Keratinocyte (primary cell): ENCODE measurements at regions not wholly inside any gene's neighbourhood (a gene's known extent, or its start where the extent isn't known, plus 50 kb on each side); places are given as distances from the start of the nearest gene placed in this dataset.

Experiments used
- DNase-seq: peaks from one replicate; pipeline ENCODE4 v3.0.0-alpha.2; 2011; ENCODE audit warnings: low read depth, missing footprints, low spot score
- FAIRE-seq: peaks from 2 replicates; lab custom pipeline; 2011; peaks lifted over from hg19 to GRCh38; lab: Jason Lieb, UNC
- H2AFZ ChIP-seq: 2 replicates; pipeline ENCODE4 v1.6.0; 2012; ENCODE audit warnings: low read length, control low read depth, inconsistent platforms; ENCODE audit not compliant: control insufficient read depth
- H3K27ac ChIP-seq: 2 replicates; pipeline ENCODE4 v1.5.1; 2011; ENCODE audit warnings: low read length; ENCODE audit not compliant: control insufficient read depth, insufficient read depth
- H3K27me3 ChIP-seq: 3 replicates; pipeline ENCODE4 v1.6.0; 2011; ENCODE audit warnings: low read length; ENCODE audit not compliant: control insufficient read depth, insufficient read depth; ENCODE audit errors: extremely low read depth
- H3K36me3 ChIP-seq, 2 experiments: 2 replicates in 1 of 2; 3 replicates in 1 of 2; pipeline ENCODE4 v1.5.1; 2011; ENCODE audit warnings: low read length in 2 of 2, mild to moderate bottlenecking in 1 of 2; ENCODE audit not compliant: control insufficient read depth in 2 of 2, insufficient read depth in 2 of 2; ENCODE audit errors: extremely low read depth in 1 of 2
- H3K4me1 ChIP-seq: 3 replicates; pipeline ENCODE4 v1.5.1; 2011; ENCODE audit warnings: low read length; ENCODE audit not compliant: control insufficient read depth, insufficient read depth; ENCODE audit errors: extremely low read depth
- H3K4me2 ChIP-seq: 3 replicates; pipeline ENCODE4 v1.6.0; 2011; ENCODE audit warnings: low read depth, low read length; ENCODE audit not compliant: control insufficient read depth, insufficient read depth; ENCODE audit errors: extremely low read depth
- H3K4me3 ChIP-seq, 3 experiments: fragments of 200-600 bp in 1 of 3; sonication (generic) in 1 of 3; 2 replicates in 2 of 3; 3 replicates in 1 of 3; pipeline ENCODE4 v1.5.1; 2011 to 2016; ENCODE audit warnings: low read length in 3 of 3, mild to moderate bottlenecking in 3 of 3, control low read depth in 2 of 3, inconsistent platforms in 1 of 3, low read depth in 1 of 3, mixed read lengths in 1 of 3, mixed run types in 1 of 3, moderate library complexity in 1 of 3; ENCODE audit not compliant: control insufficient read depth in 2 of 3, insufficient read depth in 2 of 3; ENCODE audit errors: extremely low read depth in 1 of 3
- H3K79me2 ChIP-seq: 2 replicates; pipeline ENCODE4 v1.6.0; 2012; ENCODE audit warnings: low read length; ENCODE audit not compliant: control insufficient read depth, insufficient read depth
- H3K9ac ChIP-seq: 3 replicates; pipeline ENCODE4 v1.6.0; 2011; ENCODE audit warnings: low read length; ENCODE audit not compliant: control insufficient read depth, insufficient read depth; ENCODE audit errors: extremely low read depth
- H3K9me1 ChIP-seq: 3 replicates; pipeline ENCODE4 v1.6.0; 2011; ENCODE audit warnings: low read length; ENCODE audit not compliant: control insufficient read depth, insufficient read depth; ENCODE audit errors: extremely low read depth
- H3K9me3 ChIP-seq: 2 replicates; pipeline ENCODE4 v1.5.1; 2012; ENCODE audit warnings: low read depth, low read length; ENCODE audit not compliant: control insufficient read depth
- H4K20me1 ChIP-seq: 3 replicates; pipeline ENCODE4 v1.6.0; 2011; ENCODE audit warnings: low read length; ENCODE audit not compliant: control insufficient read depth, insufficient read depth; ENCODE audit errors: extremely low read depth
- EZH2 ChIP-seq: IDR thresholded peaks from one replicate; pipeline ENCODE4 v1.6.1; 2012; ENCODE audit warnings: inconsistent platforms, mild to moderate bottlenecking, low read length, moderate library complexity
- dilution Hi-C: fragments of 300-500 bp; cut with MboI; formaldehyde crosslinking; loops from one replicate; pipeline ENCODE4 v1.7.0; 2020; ENCODE audit warnings: low sequenced_read_pairs; ENCODE audit not compliant: extremely low pct_ligation_motif_present
- TF ChIP-seq, protein P1 (sequence below), 3 experiments: IDR thresholded peaks in 1 of 3; conservative IDR thresholded peaks in 1 of 3; optimal IDR thresholded peaks in 1 of 3; 2 replicates in 2 of 3; 3 replicates in 1 of 3; pipeline versions ENCODE3 to v1.5.1; 2011; ENCODE audit warnings: low read length in 3 of 3, mild to moderate bottlenecking in 3 of 3, moderate library complexity in 2 of 3, control low read depth in 1 of 3, inconsistent platforms in 1 of 3; ENCODE audit not compliant: insufficient read depth in 2 of 3; ENCODE audit errors: extremely low read depth in 1 of 3

GRCh38 chr2:142687075-142687474 lies 190.4 kb upstream of the KYNU start:
- dilution Hi-C loops, result no loop called here
- no peaks in the 10 kb centered on the region for H3K79me2 ChIP-seq
- H2AFZ ChIP-seq, result no peak overlapping the region
- H3K9ac ChIP-seq, result no peak overlapping the region
- no peak overlapping the region for H3K27ac ChIP-seq
- no peaks in the 10 kb centered on the region for H3K9me3 ChIP-seq
- DNase-seq, result no peak
- FAIRE-seq, result no peak
- H3K36me3 ChIP-seq, result no peaks in the 10 kb centered on the region
- TF ChIP-seq, protein P1, sequence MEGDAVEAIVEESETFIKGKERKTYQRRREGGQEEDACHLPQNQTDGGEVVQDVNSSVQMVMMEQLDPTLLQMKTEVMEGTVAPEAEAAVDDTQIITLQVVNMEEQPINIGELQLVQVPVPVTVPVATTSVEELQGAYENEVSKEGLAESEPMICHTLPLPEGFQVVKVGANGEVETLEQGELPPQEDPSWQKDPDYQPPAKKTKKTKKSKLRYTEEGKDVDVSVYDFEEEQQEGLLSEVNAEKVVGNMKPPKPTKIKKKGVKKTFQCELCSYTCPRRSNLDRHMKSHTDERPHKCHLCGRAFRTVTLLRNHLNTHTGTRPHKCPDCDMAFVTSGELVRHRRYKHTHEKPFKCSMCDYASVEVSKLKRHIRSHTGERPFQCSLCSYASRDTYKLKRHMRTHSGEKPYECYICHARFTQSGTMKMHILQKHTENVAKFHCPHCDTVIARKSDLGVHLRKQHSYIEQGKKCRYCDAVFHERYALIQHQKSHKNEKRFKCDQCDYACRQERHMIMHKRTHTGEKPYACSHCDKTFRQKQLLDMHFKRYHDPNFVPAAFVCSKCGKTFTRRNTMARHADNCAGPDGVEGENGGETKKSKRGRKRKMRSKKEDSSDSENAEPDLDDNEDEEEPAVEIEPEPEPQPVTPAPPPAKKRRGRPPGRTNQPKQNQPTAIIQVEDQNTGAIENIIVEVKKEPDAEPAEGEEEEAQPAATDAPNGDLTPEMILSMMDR (optimal IDR thresholded peaks at IDR 0.05 in 1 of 3, IDR thresholded peaks at IDR 0.05 in 1 of 3, conservative IDR thresholded peaks at IDR 0.05 in 1 of 3; ENCODE audit: extremely low read depth in 1 of 3, insufficient read depth in 2 of 3, low read length in 3 of 3), result no peak
- no peak for TF ChIP-seq EZH2
- H3K4me2 ChIP-seq, result no peak overlapping the region
- no peak overlapping the region for H3K4me3 ChIP-seq
- H4K20me1 ChIP-seq, result no peaks in the 10 kb centered on the region
- H3K27me3 ChIP-seq, result no peaks in the 10 kb centered on the region
- H3K9me1 ChIP-seq, result no peaks in the 10 kb centered on the region
- no peaks in the 10 kb centered on the region for H3K4me1 ChIP-seq

GRCh38 chr2:142684667-142685066 lies 192.8 kb upstream of the KYNU start:
- Histone ChIP-seq H4K20me1 (no peaks in the 10 kb centered on the region), H3K4me3 (no peak overlapping the region), H3K36me3 (no peaks in the 10 kb centered on the region), H2AFZ (no peak overlapping the region), H3K4me1 (no peaks in the 10 kb centered on the region), H3K9me3 (no peaks in the 10 kb centered on the region), H3K9me1 (no peaks in the 10 kb centered on the region), H3K27me3 (no peaks in the 10 kb centered on the region), H3K79me2 (no peaks in the 10 kb centered on the region), H3K9ac (no peak overlapping the region), H3K27ac (no peak overlapping the region), H3K4me2 (no peak overlapping the region)
- no peak for DNase-seq
- FAIRE-seq, result no peak
- TF ChIP-seq, protein P1 (optimal IDR thresholded peaks at IDR 0.05 in 1 of 3, IDR thresholded peaks at IDR 0.05 in 1 of 3, conservative IDR thresholded peaks at IDR 0.05 in 1 of 3; ENCODE audit: extremely low read depth in 1 of 3, insufficient read depth in 2 of 3, low read length in 3 of 3), result no peak
- TF ChIP-seq EZH2, result no peak
- dilution Hi-C loops, result no loop called here
